Activated CD8-positive, alpha-beta T cell treated with anti-CD3 and anti-CD28 coated beads, Interleukin-2, amount 10 ng/mL, durations not matched to agents 7 days and 5 days (primary cell): ENCODE measurements at regions not wholly inside any gene's neighbourhood (a gene's known extent, or its start where the extent isn't known, plus 50 kb on each side); places are given as distances from the start of the nearest gene placed in this dataset.

ENCODE experiments used
- ATAC-seq: fragments of 150-1000 bp; cut with Tn5 transposase; one replicate; pipeline ENCODE4 v1.10.0; 2021; ENCODE audit warnings: moderate library complexity
- CTCF ChIA-PET: fragments of 350-600 bp; sonication (Branson Sonifier 250); formaldehyde crosslinking; loops from one replicate; lab custom pipeline; 2021; ENCODE audit warnings: antibody characterized with exemption; lab: Charles Lee
- POLR2A ChIA-PET: fragments of 350-600 bp; sonication (Branson Sonifier 250); formaldehyde crosslinking; loops from one replicate; lab custom pipeline; 2021; ENCODE audit warnings: antibody characterized with exemption; lab: Charles Lee
- DNase-seq: peaks from one replicate; pipeline ENCODE4 v3.0.0-alpha.2; 2020
- H3K27ac Mint-ChIP-seq: one replicate; pipeline ENCODE4 v1.8.0; 2021; ENCODE audit warnings: mild to moderate bottlenecking, mixed read lengths
- H3K27me3 Mint-ChIP-seq: one replicate; pipeline ENCODE4 v1.8.0; 2021; ENCODE audit warnings: low read depth, mixed read lengths
- H3K36me3 Mint-ChIP-seq: one replicate; pipeline ENCODE4 v1.8.0; 2021; ENCODE audit warnings: low read depth, mixed read lengths
- H3K4me1 Mint-ChIP-seq: one replicate; pipeline ENCODE4 v1.8.0; 2021; ENCODE audit warnings: low read depth, mixed read lengths
- H3K4me3 Mint-ChIP-seq: one replicate; pipeline ENCODE4 v1.8.0; 2021; ENCODE audit warnings: mild to moderate bottlenecking, mixed read lengths
- H3K9me3 Mint-ChIP-seq: one replicate; pipeline ENCODE4 v1.8.0; 2022; ENCODE audit warnings: mixed read lengths; ENCODE audit not compliant: insufficient read depth

GRCh38 chr4:32994981-32995881 lies 2275.1 kb downstream of the PCDH7 start:
- H3K27me3 Mint-ChIP-seq, result no peaks in the 10 kb centered on the region
- ATAC-seq, result no peak
- ChIA-PET CTCF (no interaction called here), POLR2A (no interaction called here)
- H3K4me1 Mint-ChIP-seq, result no peaks in the 10 kb centered on the region
- H3K9me3 Mint-ChIP-seq, result peaks cover 9% of the 10 kb centered on the region
- DNase-seq, result no peak
- no peak overlapping the region for H3K4me3 Mint-ChIP-seq
- no peaks in the 10 kb centered on the region for H3K36me3 Mint-ChIP-seq
- no peak overlapping the region for H3K27ac Mint-ChIP-seq

- Mint-ChIP-seq H3K36me3 (no peaks in the 10 kb centered on the region), H3K9me3 (peaks cover 4% of the 10 kb centered on the region), H3K27me3 (no peaks in the 10 kb centered on the region), H3K4me3 (no peak overlapping the region), H3K4me1 (no peaks in the 10 kb centered on the region), H3K27ac (no peak overlapping the region)
- ChIA-PET POLR2A (no interaction called here), CTCF (no interaction called here)
- ATAC-seq (no peak), DNase-seq (no peak)
Measured at GRCh38 chr4:33013282-33013681, 2293.1 kb downstream of the PCDH7 start.

GRCh38 chr4:33025236-33025635 lies 2305.1 kb downstream of the PCDH7 start:
- H3K27ac Mint-ChIP-seq, result no peak overlapping the region
- ChIA-PET POLR2A (no interaction called here), CTCF (no interaction called here)
- ATAC-seq (no peak), DNase-seq (no peak)
- H3K4me3 Mint-ChIP-seq, result no peak overlapping the region
- H3K36me3 Mint-ChIP-seq, result no peaks in the 10 kb centered on the region
- no peaks in the 10 kb centered on the region for H3K4me1 Mint-ChIP-seq
- H3K27me3 Mint-ChIP-seq, result no peaks in the 10 kb centered on the region
- no peaks in the 10 kb centered on the region for H3K9me3 Mint-ChIP-seq

- no peak for DNase-seq
- Mint-ChIP-seq H3K36me3 (no peaks in the 10 kb centered on the region), H3K4me1 (no peaks in the 10 kb centered on the region), H3K27me3 (no peaks in the 10 kb centered on the region), H3K9me3 (no peaks in the 10 kb centered on the region), H3K27ac (no peak overlapping the region), H3K4me3 (no peak overlapping the region)
- ChIA-PET POLR2A (no interaction called here), CTCF (no interaction called here)
- ATAC-seq, result no peak
Measured at GRCh38 chr4:33029976-33030375, 2309.8 kb downstream of the PCDH7 start.

- POLR2A ChIA-PET, result no interaction called here
- H3K9me3 Mint-ChIP-seq, result no peaks in the 10 kb centered on the region
- CTCF ChIA-PET, result no interaction called here
- no peaks in the 10 kb centered on the region for H3K4me1 Mint-ChIP-seq
- ATAC-seq (no peak), DNase-seq (no peak)
- H3K4me3 Mint-ChIP-seq, result no peak overlapping the region
- no peaks in the 10 kb centered on the region for H3K27me3 Mint-ChIP-seq
- no peaks in the 10 kb centered on the region for H3K36me3 Mint-ChIP-seq
- H3K27ac Mint-ChIP-seq, result no peak overlapping the region
Measured at GRCh38 chr4:33031328-33031727, 2311.2 kb downstream of the PCDH7 start.

GRCh38 chr4:33037464-33037863 lies 2317.3 kb downstream of the PCDH7 start:
- no peaks in the 10 kb centered on the region for H3K4me1 Mint-ChIP-seq
- H3K27ac Mint-ChIP-seq, result no peak overlapping the region
- ChIA-PET CTCF (no interaction called here), POLR2A (no interaction called here)
- no peaks in the 10 kb centered on the region for H3K27me3 Mint-ChIP-seq
- H3K9me3 Mint-ChIP-seq, result no peaks in the 10 kb centered on the region
- H3K36me3 Mint-ChIP-seq, result no peaks in the 10 kb centered on the region
- ATAC-seq, result no peak
- no peak overlapping the region for H3K4me3 Mint-ChIP-seq
- no peak for DNase-seq

- no peaks in the 10 kb centered on the region for H3K9me3 Mint-ChIP-seq
- H3K27ac Mint-ChIP-seq, result no peak overlapping the region
- no peak overlapping the region for H3K4me3 Mint-ChIP-seq
- CTCF ChIA-PET, result no interaction called here
- H3K36me3 Mint-ChIP-seq, result no peaks in the 10 kb centered on the region
- H3K27me3 Mint-ChIP-seq, result no peaks in the 10 kb centered on the region
- H3K4me1 Mint-ChIP-seq, result no peaks in the 10 kb centered on the region
- DNase-seq (no peak), ATAC-seq (no peak)
- POLR2A ChIA-PET, result no interaction called here
Measured at GRCh38 chr4:33045334-33045733, 2325.2 kb downstream of the PCDH7 start.

GRCh38 chr4:33052241-33052640 lies 2332.1 kb downstream of the PCDH7 start:
- H3K36me3 Mint-ChIP-seq, result no peaks in the 10 kb centered on the region
- peaks cover 5% of the 10 kb centered on the region for H3K9me3 Mint-ChIP-seq
- H3K4me3 Mint-ChIP-seq, result no peak overlapping the region
- ChIA-PET CTCF (no interaction called here), POLR2A (no interaction called here)
- DNase-seq (no peak), ATAC-seq (no peak)
- H3K27me3 Mint-ChIP-seq, result no peaks in the 10 kb centered on the region
- H3K4me1 Mint-ChIP-seq, result no peaks in the 10 kb centered on the region
- no peak overlapping the region for H3K27ac Mint-ChIP-seq

- no peaks in the 10 kb centered on the region for H3K36me3 Mint-ChIP-seq
Measured at GRCh38 chr4:33054161-33054560, 2334.0 kb downstream of the PCDH7 start.

GRCh38 chr4:33054656-33055196 lies 2334.6 kb downstream of the PCDH7 start:
- Mint-ChIP-seq H3K4me3 (no peak overlapping the region), H3K9me3 (peaks cover 5% of the 10 kb centered on the region), H3K27ac (no peak overlapping the region), H3K27me3 (no peaks in the 10 kb centered on the region), H3K4me1 (no peaks in the 10 kb centered on the region), H3K36me3 (no peaks in the 10 kb centered on the region)
- ATAC-seq (no peak), DNase-seq (no peak)
- ChIA-PET POLR2A (no interaction called here), CTCF (no interaction called here)

More at GRCh38 chr4:33054161-33054560, 2334.0 kb downstream of the PCDH7 start:
- Mint-ChIP-seq H3K4me1 (no peaks in the 10 kb centered on the region), H3K4me3 (no peak overlapping the region), H3K27me3 (no peaks in the 10 kb centered on the region), H3K9me3 (peaks cover 5% of the 10 kb centered on the region), H3K27ac (no peak overlapping the region)
- no peak for DNase-seq
- ChIA-PET POLR2A (no interaction called here), CTCF (no interaction called here)
- ATAC-seq, result no peak

- no peak for DNase-seq
- H3K4me1 Mint-ChIP-seq, result no peaks in the 10 kb centered on the region
- H3K27me3 Mint-ChIP-seq, result no peaks in the 10 kb centered on the region
- H3K9me3 Mint-ChIP-seq, result peaks cover 5% of the 10 kb centered on the region
- POLR2A ChIA-PET, result no interaction called here
- H3K36me3 Mint-ChIP-seq, result no peaks in the 10 kb centered on the region
- no peak overlapping the region for H3K27ac Mint-ChIP-seq
- CTCF ChIA-PET, result no interaction called here
- H3K4me3 Mint-ChIP-seq, result no peak overlapping the region
- no peak for ATAC-seq
Measured at GRCh38 chr4:33057736-33058135, 2337.6 kb downstream of the PCDH7 start.

- Mint-ChIP-seq H3K9me3 (peaks cover 5% of the 10 kb centered on the region), H3K36me3 (no peaks in the 10 kb centered on the region), H3K4me1 (no peaks in the 10 kb centered on the region), H3K27me3 (no peaks in the 10 kb centered on the region), H3K4me3 (no peak overlapping the region), H3K27ac (no peak overlapping the region)
- CTCF ChIA-PET, result no interaction called here
- no peak for ATAC-seq
- DNase-seq, result no peak
- POLR2A ChIA-PET, result no interaction called here
Measured at GRCh38 chr4:33058998-33059397, 2338.8 kb downstream of the PCDH7 start.
